GM12878 (cell line): ENCODE measurements at regions not wholly inside any gene's neighbourhood (a gene's known extent, or its start where the extent isn't known, plus 50 kb on each side); places are given as distances from the start of the nearest gene placed in this dataset.

Experiments
- ATAC-seq: fragments of 200-7000 bp; cut with Tn5 transposase; 3 replicates; pipeline ENCODE4 v1.9.1; 2020; ENCODE audit warnings: mild to moderate bottlenecking, moderate library complexity
- BruUV-seq: library from RNA; stranded (reverse); fragments of 400-500 nt; replicated peaks from 2 replicates; lab custom pipeline; 2021; lab: Mats Ljungman, UMichigan
- CTCF ChIA-PET: fragments of 300-600 bp; sonication (Branson Sonifier 250); formaldehyde crosslinking; extraction: SDS; loops from one replicate; lab custom pipeline; 2021; ENCODE audit warnings: inconsistent platforms; lab: Yijun Ruan, JAX
- POLR2A ChIA-PET: fragments of 350-600 bp; formaldehyde crosslinking; extraction: SDS; loops from one replicate; lab custom pipeline; 2021; ENCODE audit warnings: inconsistent platforms; lab: Charles Lee
- RAD21 ChIA-PET: fragments of 300-600 bp; sonication (Branson Sonifier 250); formaldehyde crosslinking; loops from one replicate; lab custom pipeline; 2023; ENCODE audit warnings: antibody characterized with exemption; ENCODE audit not compliant: unreplicated experiment; lab: Charles Lee
- SMC1A ChIA-PET: fragments of 300-600 bp; sonication (Branson Sonifier 250); formaldehyde crosslinking; loops from one replicate; lab custom pipeline; 2023; ENCODE audit not compliant: unreplicated experiment, uncharacterized antibody; lab: Charles Lee
- DNase-seq: peaks from one replicate; pipeline ENCODE4 v3.0.0-alpha.2; 2011; ENCODE audit warnings: low read depth, low spot score
- FAIRE-seq: peaks from 3 replicates; lab custom pipeline; 2011; peaks lifted over from hg19 to GRCh38; lab: Jason Lieb, UNC
- H2AFZ ChIP-seq: 2 replicates; pipeline ENCODE4 v1.6.0; 2011; ENCODE audit warnings: low read depth, low read length, control low read depth; ENCODE audit not compliant: control insufficient read depth
- H3K27ac ChIP-seq: 2 replicates; pipeline ENCODE4 v1.5.1; 2011; ENCODE audit warnings: control low read depth; ENCODE audit not compliant: control insufficient read depth, insufficient read depth
- H3K27me3 ChIP-seq, 2 experiments: replicated peaks in 1 of 2; 2 replicates each; pipeline versions ENCODE4 v1.6.0 to v1.6.1; 2011; ENCODE audit warnings: low read length in 1 of 2; ENCODE audit not compliant: control insufficient read depth in 2 of 2, insufficient read depth in 2 of 2
- H3K36me3 ChIP-seq, 2 experiments: 2 replicates each; pipeline ENCODE4 v1.5.1; 2011; ENCODE audit warnings: low read length in 1 of 2; ENCODE audit not compliant: control insufficient read depth in 2 of 2, insufficient read depth in 2 of 2
- H3K4me1 ChIP-seq: 2 replicates; pipeline ENCODE4 v1.6.1; 2011; ENCODE audit warnings: mild to moderate bottlenecking, low read length, moderate library complexity, mixed read lengths; ENCODE audit not compliant: control insufficient read depth, insufficient read depth
- H3K4me2 ChIP-seq: 2 replicates; pipeline ENCODE4 v1.6.0; 2011; ENCODE audit warnings: control low read depth; ENCODE audit not compliant: control insufficient read depth, insufficient read depth
- H3K4me3 ChIP-seq: fragments of 200-600 bp; sonication (generic); 2 replicates; pipeline ENCODE4 v1.5.1; 2016
- H3K79me2 ChIP-seq: 2 replicates; pipeline ENCODE4 v1.6.0; 2011; ENCODE audit warnings: low read length; ENCODE audit not compliant: control insufficient read depth, insufficient read depth
- H3K9ac ChIP-seq: 2 replicates; pipeline ENCODE4 v1.8.0; 2011; ENCODE audit warnings: low read length, control low read depth, mixed read lengths; ENCODE audit not compliant: control insufficient read depth, insufficient read depth
- H3K9me3 ChIP-seq: replicated peaks from 3 replicates; pipeline ENCODE4 v1.5.1; 2011; ENCODE audit warnings: mild to moderate bottlenecking, low read length; ENCODE audit not compliant: control insufficient read depth, insufficient read depth
- H4K20me1 ChIP-seq: 2 replicates; pipeline ENCODE4 v1.6.0; 2011; ENCODE audit not compliant: control insufficient read depth, insufficient read depth
- ATF7 ChIP-seq: fragments of 450-650 bp; IDR thresholded peaks from 2 replicates; pipeline ENCODE4 v1.6.1; 2016; ENCODE audit warnings: low read depth, mild to moderate bottlenecking
- BCL11A ChIP-seq: IDR thresholded peaks from 2 replicates; pipeline ENCODE4 v1.6.1; 2011; ENCODE audit warnings: low read depth, low read length
- CHD1 ChIP-seq: IDR thresholded peaks from 2 replicates; pipeline ENCODE4 v1.6.1; 2012; ENCODE audit warnings: low read depth, low read length, improper control_type of control experiment
- CHD4 ChIP-seq: fragments of 200-600 bp; sonication (generic); IDR thresholded peaks from 2 replicates; pipeline ENCODE4 v1.6.1; 2016; ENCODE audit warnings: mild to moderate bottlenecking
- EZH2 ChIP-seq: IDR thresholded peaks from 2 replicates; pipeline ENCODE4 v1.6.1; 2012; ENCODE audit warnings: low read depth, mild to moderate bottlenecking, control low read depth, inconsistent platforms, low read length, borderline replicate concordance; ENCODE audit not compliant: control insufficient read depth
- IKZF2 ChIP-seq, 2 experiments: fragments of 450-650 bp; IDR thresholded peaks; 2 replicates each; pipeline ENCODE4 v1.6.1; 2017; ENCODE audit warnings: mild to moderate bottlenecking in 2 of 2, moderate library complexity in 2 of 2
- KAT2A ChIP-seq: conservative IDR thresholded peaks from 2 replicates; pipeline ENCODE4 v1.6.1; 2011; ENCODE audit warnings: low read depth, low read length; ENCODE audit not compliant: control insufficient read depth
- MLLT1 ChIP-seq: fragments of 450-650 bp; IDR thresholded peaks from 2 replicates; pipeline ENCODE4 v1.6.1; 2016; ENCODE audit warnings: mild to moderate bottlenecking
- MYC ChIP-seq: IDR thresholded peaks from 2 replicates; pipeline ENCODE4 v1.6.1; 2011; ENCODE audit warnings: mild to moderate bottlenecking, low read length, moderate library complexity, inconsistent platforms; ENCODE audit not compliant: insufficient read depth, insufficient replicate concordance, insufficient read length, severe bottlenecking
- NRF1 ChIP-seq: conservative IDR thresholded peaks from 2 replicates; pipeline ENCODE4 v1.6.1; 2011; ENCODE audit warnings: mild to moderate bottlenecking, low read depth, low read length, improper control_type of control experiment
- POU2F2 ChIP-seq: IDR thresholded peaks from 3 replicates; pipeline ENCODE4 v1.6.1; 2011; ENCODE audit warnings: low read depth, mild to moderate bottlenecking, low read length, borderline replicate concordance
- RAD21 ChIP-seq: IDR thresholded peaks from 2 replicates; pipeline ENCODE4 v1.6.1; 2011; ENCODE audit warnings: mild to moderate bottlenecking, low read depth, low read length, moderate library complexity; ENCODE audit not compliant: insufficient read depth
- RFX5 ChIP-seq: IDR thresholded peaks from 2 replicates; pipeline ENCODE4 v1.6.1; 2011; ENCODE audit warnings: low read depth, low read length, improper control_type of control experiment
- ZNF217 ChIP-seq: fragments of 450-650 bp; IDR thresholded peaks from 2 replicates; pipeline ENCODE4 v1.6.1; 2017; ENCODE audit warnings: antibody characterized with exemption, mild to moderate bottlenecking
- ZSCAN29 ChIP-seq: fragments of 450-650 bp; IDR thresholded peaks from 2 replicates; pipeline ENCODE4 v1.6.1; 2017; ENCODE audit warnings: mild to moderate bottlenecking, moderate library complexity
- WGBS: methylation state at CpG from one replicate; pipeline ENCODE4 v1.1.6; 2016; ENCODE audit warnings: low lambda C conversion rate; ENCODE audit not compliant: insufficient replicate concordance, insufficient coverage; ENCODE audit errors: missing lambda C conversion rate; 5-methylcytosine and 5-hydroxymethylcytosine counted together
- in situ Hi-C: fragments of 300-500 bp; cut with MboI; formaldehyde crosslinking; loops from 9 replicates; pipeline ENCODE4 v1.14.3; 2018; ENCODE audit warnings: mixed read lengths
- intact Hi-C: fragments of 100-400 bp; cut with micrococcal nuclease; formaldehyde crosslinking; loops from one replicate; pipeline ENCODE4 v1.14.2; 2022; ENCODE audit not compliant: unreplicated experiment
- TF ChIP-seq, protein P1 (sequence below): IDR thresholded peaks from 2 replicates; pipeline ENCODE4 v1.6.1; 2012; ENCODE audit warnings: low read length, inconsistent platforms
- TF ChIP-seq, protein P2 (sequence below): IDR thresholded peaks from 2 replicates; pipeline ENCODE4 v1.6.1; 2011; ENCODE audit warnings: low read depth, mild to moderate bottlenecking, low read length, moderate library complexity, borderline replicate concordance; ENCODE audit errors: extremely low read depth

- Histone ChIP-seq H4K20me1 (no peaks in the 10 kb centered on the region), H3K9ac (no peak overlapping the region), H3K4me3 (no peak overlapping the region), H3K4me1 (no peaks in the 10 kb centered on the region), H3K79me2 (no peaks in the 10 kb centered on the region), H3K9me3 (no peaks in the 10 kb centered on the region; the same call in 1 of the 3 replicates), H3K27ac (no peak overlapping the region), H3K27me3 (no peaks in the 10 kb centered on the region), H3K4me2 (no peak overlapping the region), H3K36me3 (no peaks in the 10 kb centered on the region), H2AFZ (no peak overlapping the region)
- POLR2A ChIA-PET = no interaction called here
- intact Hi-C loops = loop anchor here (10.0 kb wide), 1 partner anchor 62 kb away; no protein-coding TSS in a partner anchor
- CTCF ChIA-PET = no interaction called here
- in situ Hi-C loops = no loop called here
- DNase-seq (no peak), FAIRE-seq (no peak), ATAC-seq (no peak)
- TF ChIP-seq POU2F2 = no peak
- TF ChIP-seq MLLT1 = no peak
- TF ChIP-seq MYC = no peak
- TF ChIP-seq, protein P1, sequence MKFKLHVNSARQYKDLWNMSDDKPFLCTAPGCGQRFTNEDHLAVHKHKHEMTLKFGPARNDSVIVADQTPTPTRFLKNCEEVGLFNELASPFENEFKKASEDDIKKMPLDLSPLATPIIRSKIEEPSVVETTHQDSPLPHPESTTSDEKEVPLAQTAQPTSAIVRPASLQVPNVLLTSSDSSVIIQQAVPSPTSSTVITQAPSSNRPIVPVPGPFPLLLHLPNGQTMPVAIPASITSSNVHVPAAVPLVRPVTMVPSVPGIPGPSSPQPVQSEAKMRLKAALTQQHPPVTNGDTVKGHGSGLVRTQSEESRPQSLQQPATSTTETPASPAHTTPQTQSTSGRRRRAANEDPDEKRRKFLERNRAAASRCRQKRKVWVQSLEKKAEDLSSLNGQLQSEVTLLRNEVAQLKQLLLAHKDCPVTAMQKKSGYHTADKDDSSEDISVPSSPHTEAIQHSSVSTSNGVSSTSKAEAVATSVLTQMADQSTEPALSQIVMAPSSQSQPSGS = no peak
- no peak for TF ChIP-seq KAT2A
- TF ChIP-seq EZH2 = no peak
- TF ChIP-seq ZNF217 = no peak
- no peak for TF ChIP-seq BCL11A
- TF ChIP-seq, protein P2, sequence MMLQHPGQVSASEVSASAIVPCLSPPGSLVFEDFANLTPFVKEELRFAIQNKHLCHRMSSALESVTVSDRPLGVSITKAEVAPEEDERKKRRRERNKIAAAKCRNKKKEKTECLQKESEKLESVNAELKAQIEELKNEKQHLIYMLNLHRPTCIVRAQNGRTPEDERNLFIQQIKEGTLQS = no peak
- TF ChIP-seq CHD1 = no peak
- TF ChIP-seq ATF7 = no peak
- no peak for TF ChIP-seq CHD4
- TF ChIP-seq IKZF2 (IDR thresholded peaks at IDR 0.05) = no peak
- TF ChIP-seq ZSCAN29 = no peak
- no peak for TF ChIP-seq RAD21
- no peak for TF ChIP-seq RFX5
- no peak for TF ChIP-seq NRF1
- SMC1A ChIA-PET = no interaction called here
- WGBS = 16% methylated on average over 2 of the region's 2 CpGs
- no TSS peak for BruUV-seq
- RAD21 ChIA-PET = no interaction called here
Observed at GRCh38 chr16:35296962-35297653, 1837.7 kb downstream of the TP53TG3F start.
